NCI-H510A treated with DMSO at 0.1 percent for 48 hours (cell line): ENCODE measurements at regions not wholly inside any gene's neighbourhood (a gene's known extent, or its start where the extent isn't known, plus 50 kb on each side); places are given as distances from the start of the nearest gene placed in this dataset.

Source experiments
- DNase-seq: peaks from one replicate; lab custom pipeline; 2025; lab: John Stamatoyannopoulos, UW

DNA sequence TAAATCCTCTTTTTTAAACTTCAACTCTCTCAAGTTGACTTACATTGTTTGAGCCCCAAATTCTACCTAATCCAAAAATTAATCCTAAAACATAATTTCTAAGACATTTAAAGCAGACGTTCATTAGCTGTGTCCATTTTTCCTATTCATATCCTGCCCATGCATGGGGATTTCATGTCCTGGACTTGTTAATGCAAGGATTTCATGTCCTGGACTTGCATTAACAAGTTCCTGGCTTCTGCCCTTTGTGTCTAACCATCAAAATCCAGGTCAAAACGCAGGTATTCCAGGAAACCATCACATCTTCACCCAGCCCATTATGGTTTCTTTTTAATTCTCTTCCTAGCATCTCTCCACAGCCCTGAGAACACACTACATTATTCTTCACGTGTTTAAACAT is 454.9 kb downstream of the KLF5 start:
- no peak for DNase-seq

DNA sequence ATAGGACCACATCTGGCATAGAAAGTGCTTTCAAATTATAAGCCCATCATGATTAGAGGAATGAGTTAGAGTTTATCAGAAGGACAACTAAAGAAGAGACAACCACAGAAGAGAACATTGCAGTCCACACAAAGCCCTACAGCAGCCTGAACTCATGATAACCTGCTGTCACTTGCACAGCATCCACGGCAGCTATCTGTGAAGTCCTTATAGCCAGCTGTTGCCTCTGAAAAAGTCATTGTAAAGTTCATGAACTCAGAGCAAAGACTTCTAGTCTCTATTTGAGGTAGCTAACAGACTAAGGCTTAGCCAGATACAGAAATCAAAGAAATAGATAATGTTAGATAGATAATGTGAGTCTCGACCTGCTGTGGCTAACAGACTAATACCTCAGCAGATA is 450.0 kb downstream of the KLF5 start:
- no peak for DNase-seq

DNA sequence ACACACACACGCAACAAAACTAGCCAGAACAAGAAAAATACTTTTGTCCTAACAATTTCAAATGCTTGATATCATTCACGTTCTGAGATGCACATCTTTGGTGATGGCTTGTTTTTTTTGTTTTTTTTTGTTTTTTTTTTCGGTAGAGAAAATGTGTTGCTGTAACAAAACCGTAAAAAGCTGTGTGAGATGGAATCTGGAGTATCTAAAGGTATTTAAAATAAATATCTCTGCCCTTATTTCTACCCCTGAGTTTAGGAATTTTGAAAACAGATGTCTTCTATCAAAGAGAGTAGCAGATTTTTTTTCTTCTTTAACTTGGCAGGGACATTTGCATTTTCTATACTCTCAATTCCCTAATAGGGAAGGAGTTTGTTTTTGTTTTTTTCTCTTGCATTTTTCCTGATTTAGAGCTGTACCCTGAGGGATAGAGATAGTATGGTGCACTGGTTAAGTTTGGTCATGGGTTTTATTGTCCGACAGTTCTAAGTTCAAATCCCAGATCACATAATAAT is 446.6 kb downstream of the KLF5 start:
- no peak for DNase-seq

DNA sequence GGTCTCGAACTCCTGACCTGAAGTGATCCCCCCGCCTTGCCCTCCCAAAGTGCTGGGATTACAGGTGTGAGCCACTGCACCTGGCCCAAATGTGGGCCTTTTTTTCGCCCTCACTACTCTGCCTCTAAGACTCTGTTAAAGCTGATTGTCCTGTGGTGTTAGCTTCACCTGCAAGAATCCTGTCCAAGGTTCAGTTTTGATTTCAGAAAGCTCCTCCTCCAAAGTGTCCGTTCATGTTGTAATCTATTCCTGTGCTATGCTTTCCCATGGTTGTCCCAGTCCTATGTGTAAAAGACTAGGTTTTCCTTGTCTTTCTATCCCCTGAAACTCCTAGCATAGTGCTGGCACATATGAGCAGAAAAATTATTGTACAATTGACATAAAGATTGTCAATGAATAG is 440.9 kb downstream of the KLF5 start:
- DNase-seq, result no peak

DNA sequence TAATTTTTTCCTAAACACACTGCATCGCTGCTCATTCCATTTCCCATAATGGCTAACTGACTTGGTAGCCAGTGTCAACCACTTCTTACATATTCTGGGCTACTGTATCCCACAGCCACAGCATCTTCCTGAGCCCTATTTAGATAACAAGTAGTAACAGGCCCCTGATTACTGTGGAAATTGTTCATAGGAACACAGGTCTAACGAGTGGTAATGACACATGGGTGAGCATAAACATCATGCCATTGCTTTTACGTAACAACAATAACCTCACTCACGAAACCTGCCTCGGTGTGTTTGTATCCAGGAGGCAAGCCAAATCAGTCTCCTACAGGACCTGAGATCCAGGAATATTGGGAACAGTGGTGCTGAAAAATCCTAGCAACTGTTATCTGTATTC is 438.6 kb downstream of the KLF5 start:
- no peak for DNase-seq

DNA sequence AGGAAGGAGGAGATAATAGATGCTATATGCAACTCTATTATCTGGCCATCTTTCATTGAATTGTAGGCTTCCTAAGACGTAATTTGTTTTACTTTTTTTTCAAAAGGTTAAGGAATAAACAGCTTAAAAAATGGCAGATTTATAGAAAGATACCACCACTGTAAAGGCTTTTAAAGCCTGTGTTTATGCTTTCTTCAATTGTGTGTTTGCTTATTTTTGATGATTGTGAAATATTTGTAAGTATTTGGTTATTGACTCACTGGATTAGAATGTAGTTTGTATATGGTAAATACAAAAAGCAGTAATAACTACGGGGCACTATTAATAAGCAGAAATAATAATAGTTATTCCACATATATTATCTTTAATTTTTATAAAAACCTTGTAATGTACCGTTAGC is 437.9 kb downstream of the KLF5 start:
- DNase-seq, result no peak

DNA sequence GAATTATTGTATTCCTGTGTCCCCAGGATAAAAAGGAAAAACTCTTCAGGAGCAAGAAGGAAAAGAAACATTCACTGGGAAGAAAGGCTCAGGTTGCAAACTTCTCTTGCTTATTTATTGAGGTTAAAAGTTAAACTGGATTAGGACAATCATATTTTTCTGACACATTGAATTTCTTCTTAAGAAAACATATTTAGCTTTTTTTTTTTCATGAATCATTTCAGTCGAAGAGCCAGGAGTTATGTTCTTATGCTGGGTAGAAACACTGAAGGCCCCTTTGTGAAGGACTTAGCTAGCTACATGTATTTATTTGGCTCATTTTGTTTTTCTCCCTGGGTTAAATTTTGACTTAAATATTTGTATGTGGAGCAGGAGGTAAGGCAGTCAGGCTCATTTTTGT is 434.0 kb downstream of the KLF5 start:
- DNase-seq, result no peak

DNA sequence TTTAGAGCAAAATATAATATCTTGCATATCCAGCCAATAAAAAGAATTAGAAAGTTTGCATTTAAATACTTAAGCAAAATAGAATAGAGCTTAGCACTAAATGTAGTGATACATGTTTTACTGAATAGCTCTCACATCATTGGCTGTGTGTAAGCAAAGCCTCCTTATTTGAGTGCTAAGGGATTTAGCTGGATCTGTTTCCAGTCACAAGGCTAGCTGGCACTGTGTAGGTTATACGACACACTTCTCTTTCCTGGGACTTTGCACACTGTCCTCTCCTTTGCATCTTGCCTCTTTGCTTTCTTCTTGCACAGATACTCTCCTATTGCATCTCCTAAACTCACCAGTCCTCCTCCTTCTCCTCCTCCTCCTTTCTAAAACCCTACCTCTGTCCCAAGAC is 423.8 kb downstream of the KLF5 start:
- no peak for DNase-seq

DNA sequence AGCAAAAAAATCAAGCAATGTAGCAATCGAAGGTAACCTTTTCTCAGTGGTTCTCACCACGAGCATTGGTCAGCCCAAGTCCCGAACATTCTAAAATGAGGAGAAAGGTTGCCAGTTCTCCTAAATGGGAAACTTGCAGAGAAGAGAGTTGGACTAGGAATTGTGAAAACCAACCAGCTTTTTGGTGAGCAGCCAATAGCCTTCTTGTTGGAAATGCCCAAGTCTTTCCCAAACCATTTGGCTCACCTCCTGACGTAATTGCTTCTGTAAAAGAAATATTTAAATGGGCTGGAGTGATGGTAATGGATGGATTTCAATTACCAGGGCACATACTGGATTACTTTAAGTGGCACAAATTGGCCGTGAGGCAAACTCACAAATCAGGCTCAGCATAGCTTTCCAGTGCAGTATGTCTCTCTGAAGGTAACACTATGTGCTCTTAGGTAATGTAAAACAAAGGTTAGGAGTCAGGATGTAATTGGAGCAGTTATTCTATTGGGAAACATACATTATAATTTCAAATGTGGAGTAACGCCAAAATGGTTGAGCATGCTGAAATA is 423.2 kb downstream of the KLF5 start:
- no peak for DNase-seq

DNA sequence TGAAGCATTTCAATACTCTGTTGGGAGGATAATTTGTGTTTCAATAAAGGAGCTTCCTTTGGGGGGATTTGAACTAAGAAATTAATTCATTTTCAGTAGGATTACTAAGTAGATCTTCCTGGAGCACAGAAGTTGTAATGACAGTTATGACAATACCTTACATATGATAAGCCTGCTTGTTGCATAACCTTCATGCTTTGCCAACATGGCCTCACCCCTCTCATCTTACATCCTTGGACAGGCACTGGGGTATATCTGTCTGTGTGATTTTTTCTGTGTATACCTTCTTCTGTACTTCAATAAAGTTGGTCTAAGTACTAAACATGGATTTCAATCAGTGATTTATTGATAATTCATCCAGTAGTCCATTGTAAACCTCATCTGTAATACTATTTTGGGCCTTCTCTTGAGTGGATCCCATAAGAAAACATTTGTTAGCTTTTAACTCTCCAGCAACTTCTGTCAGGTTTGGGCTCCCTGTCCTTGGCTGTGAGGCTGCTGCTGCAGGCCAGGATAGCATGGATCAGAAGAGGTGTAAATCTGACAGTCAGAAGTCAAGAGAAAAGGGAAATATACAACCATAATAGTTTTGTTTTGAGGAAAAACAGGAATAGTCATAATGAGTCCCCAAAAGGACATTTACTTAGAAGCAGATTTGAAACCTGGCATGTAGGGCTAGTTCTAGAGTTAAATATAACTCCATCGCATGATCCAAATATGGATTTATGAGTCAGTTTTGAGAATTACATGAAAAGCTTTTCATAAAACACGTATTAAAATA is 422.2 kb downstream of the KLF5 start:
- no peak for DNase-seq

DNA sequence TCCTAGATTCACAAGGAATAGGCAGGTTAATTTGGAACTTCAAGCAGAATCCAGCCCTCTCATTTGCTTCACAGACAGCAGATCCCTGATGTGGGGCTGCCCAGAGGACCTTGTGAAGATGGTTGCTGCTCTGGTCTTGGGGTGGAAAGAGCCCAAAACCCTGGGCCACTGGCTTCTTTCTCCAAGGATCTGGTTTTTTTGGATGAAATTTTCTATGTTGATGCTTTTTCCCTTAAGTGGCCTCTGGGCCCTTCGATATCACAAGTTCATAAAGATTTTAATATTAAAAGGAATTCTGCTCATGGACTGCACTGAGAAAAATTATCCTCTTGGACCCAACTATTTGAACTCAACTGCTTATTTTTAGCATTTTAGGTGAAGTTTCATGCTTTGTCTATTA is 421.1 kb downstream of the KLF5 start:
- DNase-seq, result no peak

DNA sequence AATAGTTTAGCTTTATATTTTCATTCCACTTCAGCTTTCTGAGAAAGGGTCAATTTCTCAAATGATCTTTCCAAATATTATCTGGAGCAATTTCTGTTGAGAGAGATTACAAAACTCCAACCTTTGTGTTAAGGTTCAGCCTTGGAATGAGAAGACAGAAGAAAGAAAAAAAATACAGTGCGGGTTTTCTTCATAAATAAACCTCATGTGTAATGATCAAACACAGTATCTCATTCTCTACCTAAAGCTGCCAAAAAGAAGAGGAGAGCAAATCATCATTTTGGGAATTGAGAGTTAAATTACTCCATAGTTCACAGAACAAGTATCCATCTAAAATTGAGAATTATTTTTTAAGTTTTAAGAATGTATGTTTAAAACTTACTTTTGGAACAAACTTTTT is 420.5 kb downstream of the KLF5 start:
- no peak for DNase-seq

DNA sequence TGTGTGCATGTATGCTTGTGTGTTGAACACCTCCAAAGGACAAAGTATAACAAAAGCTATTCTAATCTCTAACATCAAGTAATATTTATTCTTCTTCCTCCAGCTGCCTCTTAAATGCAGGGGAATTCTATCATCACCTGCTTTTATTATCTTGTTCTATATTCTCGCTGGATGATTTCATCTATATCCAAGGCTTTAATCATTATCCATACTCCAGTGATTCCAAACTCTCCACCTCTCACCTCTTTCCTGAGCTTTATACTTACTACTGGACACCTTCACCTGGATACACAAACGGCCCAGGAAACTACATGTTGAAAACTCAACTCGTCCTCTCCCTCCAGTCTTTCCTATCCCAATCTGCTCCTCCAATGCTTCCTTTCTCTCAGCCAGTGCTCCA is 418.6 kb downstream of the KLF5 start:
- no peak for DNase-seq

DNA sequence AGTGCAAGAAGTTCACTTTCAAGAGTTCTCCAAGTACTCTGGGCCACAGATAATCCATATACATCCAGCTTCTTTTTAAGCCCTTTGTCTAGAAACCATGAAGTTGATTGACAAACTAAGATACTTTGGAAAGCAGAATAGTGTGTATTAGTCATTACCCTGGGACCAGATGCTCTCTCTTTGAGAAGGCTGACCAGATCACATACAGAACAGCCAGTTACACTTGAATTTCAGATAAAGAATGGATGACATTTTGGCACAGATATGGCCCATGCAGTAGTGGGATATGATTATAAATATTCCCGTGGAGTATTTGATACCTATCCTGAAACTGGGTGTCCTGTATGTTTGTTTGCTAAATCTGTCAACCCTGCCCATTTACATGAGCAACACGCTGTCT is 414.2 kb downstream of the KLF5 start:
- no peak for DNase-seq

DNA sequence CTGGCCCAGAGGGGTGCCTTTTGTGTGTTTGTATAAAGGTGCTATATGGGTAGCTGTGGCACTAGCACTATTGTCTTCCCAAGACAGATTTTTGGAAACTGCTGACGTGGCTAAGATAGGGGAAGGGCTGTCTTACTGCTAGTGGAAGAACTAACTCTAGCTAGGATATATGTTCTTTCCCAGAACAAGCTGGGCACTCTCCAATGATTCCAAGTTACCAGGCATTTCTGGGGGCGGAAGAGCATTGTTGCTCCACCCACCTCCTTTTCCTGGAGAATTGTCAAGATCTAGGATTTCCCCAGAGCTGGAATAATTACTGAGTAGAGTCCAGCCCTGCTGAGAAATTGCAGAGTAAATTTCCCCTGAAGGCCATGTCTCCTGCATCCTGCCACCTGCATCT is 408.3 kb downstream of the KLF5 start:
- no peak for DNase-seq

DNA sequence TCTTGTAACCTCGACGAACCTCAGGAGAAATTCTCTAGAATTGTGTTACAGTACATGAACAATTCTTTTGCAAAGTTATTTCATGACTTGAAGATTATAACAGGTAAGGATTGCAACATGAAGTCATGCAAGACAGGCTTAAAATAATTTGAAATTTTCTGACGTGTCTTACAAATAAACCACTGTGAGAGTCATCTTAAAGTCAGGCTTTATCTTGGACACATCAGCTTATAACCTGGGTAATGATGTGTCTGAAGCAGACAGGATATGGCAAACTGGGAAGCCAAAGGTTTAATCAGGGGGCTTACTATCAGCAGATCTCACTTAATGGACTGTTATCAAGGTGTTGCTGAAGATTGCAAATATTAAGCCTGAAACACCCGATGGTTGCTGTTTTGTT is 407.8 kb downstream of the KLF5 start:
- DNase-seq, result no peak

DNA sequence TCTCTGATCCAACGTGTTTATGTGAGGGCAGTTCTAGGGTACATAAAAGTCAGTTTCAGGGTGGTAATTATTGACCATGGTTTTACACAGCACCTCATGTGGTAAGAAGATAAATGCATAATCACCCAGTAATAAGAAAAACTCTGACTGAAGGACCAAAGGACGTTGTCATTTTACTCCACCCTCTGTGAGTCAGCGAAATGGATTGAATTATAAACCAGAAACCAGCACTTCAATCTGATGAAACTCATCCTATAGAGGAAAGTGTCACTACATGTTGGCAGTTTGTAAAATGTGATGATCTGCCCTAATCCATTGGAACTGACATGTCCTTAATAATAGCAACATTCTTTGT is 406.8 kb downstream of the KLF5 start:
- no peak for DNase-seq

DNA sequence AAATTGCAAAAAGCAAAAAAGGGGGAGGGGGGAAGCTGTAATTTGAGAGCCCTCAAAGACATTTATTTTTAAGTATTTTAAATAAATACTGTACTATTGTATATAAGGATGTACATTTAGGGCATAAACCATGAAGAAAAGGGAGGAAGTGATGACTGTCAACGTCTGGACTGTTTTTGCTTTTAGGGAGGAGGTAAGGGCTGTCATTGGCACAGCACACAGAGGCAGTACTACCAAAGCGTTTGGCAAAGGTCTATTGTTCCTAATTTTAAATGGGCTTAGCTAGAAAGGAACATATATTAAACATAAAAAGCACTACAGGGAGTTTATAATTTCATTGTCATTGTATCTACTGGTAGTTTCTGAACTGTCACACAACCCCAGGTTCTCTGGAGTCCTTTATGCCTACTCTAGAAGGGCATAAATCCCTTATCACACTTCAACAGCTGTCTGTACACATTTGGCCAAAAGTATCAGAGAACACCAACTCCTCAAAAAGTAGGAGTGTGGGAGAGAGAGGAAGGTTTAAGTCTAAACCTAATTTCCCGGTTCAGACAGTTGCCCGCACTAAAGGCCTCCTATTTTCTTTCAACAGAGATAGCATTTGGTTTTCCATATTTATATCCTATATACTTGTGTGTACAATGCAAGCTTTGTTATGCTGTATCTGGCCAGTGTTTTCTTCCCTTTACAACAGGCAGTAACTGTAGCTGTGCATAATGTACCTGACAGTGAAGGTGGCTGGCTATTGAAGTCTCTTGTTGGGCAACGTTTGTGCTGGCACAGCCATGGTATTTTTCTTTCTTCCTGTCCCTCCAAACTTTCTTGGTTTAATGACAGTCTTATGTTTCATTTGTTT is 406.2 kb downstream of the KLF5 start:
- DNase-seq, result no peak

DNA sequence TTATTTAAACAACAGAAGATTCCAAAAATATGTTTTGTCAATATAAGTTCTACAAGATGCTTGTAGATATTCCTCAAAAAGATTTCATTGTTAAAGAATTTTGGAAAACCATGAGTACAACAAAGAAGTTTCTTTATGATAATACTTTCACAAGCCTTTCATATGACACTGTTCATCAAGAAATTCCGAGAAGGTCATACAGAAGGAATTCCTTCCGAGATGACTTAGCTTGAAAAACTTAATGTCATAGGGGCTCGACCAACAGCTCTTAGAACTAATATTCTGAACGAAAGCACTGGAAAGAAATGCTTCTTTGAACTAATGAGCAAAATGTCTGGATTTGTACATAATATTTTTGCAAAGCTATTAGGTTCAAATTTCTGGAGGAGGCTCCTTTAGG is 403.4 kb downstream of the KLF5 start:
- no peak for DNase-seq

DNA sequence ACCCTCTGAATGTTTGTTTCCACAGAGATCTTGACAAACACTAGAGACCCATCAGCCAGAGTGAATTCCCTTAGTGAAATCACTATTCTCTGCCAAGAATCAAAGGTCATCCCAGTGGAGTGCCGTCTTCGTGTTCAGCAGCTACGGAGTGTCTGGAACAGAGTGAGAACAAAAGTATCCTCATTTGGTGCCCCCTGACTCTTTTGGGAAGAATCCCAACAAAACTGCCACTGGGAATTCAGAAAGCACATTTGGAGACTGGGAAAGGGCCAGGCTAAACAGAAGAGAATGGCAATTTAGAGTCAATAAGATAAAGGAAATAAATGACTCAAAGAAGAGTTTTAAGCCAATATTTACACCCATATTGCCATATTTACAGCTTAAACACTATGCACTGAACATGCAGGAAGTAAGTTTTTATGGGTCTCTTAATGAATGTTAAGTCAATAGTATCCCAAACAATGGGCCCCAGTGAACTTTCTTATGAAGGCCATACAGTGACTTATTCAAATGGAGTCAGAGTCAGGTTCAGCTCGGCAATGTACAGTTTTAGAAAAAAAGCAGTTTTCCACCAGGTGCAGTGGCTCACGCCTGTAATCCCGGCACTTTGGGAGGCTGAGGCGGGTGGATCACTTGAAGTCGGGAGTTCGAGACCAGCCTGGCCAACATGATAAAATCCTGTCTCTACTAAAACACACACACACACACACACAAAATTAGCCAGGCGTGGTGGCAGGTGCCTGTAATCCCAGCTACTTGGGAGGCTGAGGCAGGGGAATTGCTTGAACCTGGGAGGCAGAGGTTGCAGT is 392.6 kb downstream of the KLF5 start:
- no peak for DNase-seq

DNA sequence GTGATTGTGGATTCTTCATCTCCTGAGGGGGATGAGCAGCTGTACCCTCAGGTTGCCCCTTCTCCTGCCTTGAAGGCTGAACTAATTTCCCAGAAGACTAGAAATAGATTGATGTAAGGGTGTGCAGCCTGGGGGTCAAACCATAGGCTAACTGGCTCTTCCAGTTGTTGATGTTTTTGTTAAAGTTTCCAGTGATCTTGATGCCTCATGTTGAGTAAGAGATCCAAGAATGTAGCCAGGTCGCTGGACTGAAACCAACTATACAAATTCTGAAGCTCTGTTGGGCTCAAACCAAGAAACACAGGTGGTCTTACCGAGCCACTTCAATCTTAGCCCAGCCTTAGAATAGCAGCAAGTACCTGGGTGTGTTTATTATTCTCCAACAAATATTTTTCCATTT is 391.8 kb downstream of the KLF5 start:
- DNase-seq, result no peak

DNA sequence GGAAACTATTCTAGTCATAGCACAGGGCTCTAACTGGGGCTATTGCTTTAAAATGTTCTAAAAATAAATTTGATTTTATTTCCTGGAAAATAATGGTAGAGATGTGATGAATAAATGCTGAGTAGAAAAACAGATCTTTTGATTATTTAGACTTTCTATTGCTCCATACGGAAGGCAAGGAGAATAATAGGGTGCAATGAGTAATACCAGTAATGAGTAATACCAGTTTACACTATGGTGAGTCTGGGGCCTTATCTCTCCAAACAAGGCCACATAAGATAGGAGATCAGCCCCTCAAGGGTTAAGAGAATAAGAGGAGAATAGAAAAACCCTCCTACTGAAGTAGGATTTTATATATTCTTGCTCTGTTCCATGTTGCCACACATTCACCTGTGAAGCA is 390.4 kb downstream of the KLF5 start:
- no peak for DNase-seq
